HG03457 (cell line): ENCODE measurements at regions not wholly inside any gene's neighbourhood (a gene's known extent, or its start where the extent isn't known, plus 50 kb on each side); places are given as distances from the start of the nearest gene placed in this dataset.

Source experiments
- ATAC-seq: cut with Tn5 transposase; IDR thresholded peaks from one replicate; pipeline ENCODE4 v1.9.1; 2021; ENCODE audit warnings: moderate number of reproducible peaks; ENCODE audit not compliant: unreplicated experiment

DNA sequence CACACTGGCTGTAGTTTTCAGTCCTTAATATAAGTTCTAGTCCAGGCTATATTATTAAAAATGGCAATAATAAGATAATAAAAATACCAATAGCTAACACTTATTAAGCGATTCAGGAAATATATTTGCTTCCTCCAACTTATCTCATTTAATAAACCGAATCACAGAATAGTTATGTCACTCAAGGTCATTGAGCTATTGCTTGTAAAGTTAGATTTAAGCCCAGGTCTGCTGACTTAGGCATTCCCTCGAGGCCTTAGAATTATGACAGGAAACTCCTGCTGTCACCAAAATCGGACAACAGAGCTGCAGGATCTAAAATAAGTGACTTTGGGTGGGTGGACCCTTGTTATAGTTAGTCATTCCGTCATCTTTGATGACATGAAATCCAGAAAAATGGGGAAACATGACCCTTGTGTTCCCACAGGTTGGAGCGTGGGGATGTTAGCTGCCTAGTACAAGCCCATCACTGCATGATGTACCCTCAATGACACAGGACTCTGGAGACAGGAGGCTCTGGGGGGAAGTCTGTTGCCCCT, 181.3 kb upstream of the PHYHIPL start:
- no peak for ATAC-seq

- no peak for ATAC-seq
Measured at GRCh38 chr10:58996063-58996462, 180.4 kb upstream of the PHYHIPL start.

- ATAC-seq, result no peak
Measured at GRCh38 chr10:58996866-58997265, 179.6 kb upstream of the PHYHIPL start.

GRCh38 chr10:58998924-58999713, 177.3 kb upstream of the PHYHIPL start:
- no peak for ATAC-seq

GRCh38 chr10:59000162-59000825, 176.1 kb upstream of the PHYHIPL start:
- ATAC-seq, result no peak

DNA sequence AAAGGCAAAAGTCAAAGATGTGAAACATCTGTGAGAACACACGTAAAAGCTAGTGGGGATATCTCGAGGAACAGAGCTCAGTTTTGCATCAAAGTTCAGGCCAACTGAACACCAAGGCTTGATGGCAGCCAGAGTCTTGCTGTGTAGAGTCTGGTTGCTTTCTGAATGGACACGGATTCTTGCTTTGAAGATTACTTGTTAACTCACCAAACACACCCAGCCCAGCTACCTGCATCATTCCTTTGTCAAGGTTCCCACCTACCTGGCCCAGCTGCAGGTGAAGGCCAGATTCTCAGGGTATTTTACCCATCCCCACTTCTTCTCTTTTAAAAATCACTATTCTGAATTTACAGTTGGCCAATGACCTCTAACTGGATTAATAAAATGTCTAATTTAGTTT, 174.4 kb upstream of the PHYHIPL start:
- ATAC-seq, result no peak

DNA sequence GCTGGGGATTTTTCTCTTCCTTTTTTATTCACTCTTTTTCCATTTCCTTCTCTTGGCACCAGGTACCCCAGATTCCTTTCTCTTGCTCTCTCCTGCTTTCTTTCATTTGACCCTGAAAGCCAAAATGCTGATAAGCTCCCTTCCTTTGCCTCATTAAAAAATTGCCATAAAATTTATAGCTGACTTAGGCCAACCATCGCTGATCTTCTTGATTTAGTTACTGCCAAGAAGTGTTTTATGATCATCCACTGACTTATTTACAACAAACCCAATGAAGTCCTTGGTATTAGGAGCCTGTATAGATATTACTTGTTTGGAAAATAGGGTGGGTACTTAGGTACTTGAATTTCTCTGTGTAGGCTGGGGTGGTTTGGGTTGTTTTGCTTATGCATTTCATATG, 173.2 kb upstream of the PHYHIPL start:
- no peak for ATAC-seq

GRCh38 chr10:59004392-59004791, 172.1 kb upstream of the PHYHIPL start:
- ATAC-seq, result no peak

- ATAC-seq, result peak; percentile 55
Measured at GRCh38 chr10:59006511-59007306, 169.7 kb upstream of the PHYHIPL start.

DNA sequence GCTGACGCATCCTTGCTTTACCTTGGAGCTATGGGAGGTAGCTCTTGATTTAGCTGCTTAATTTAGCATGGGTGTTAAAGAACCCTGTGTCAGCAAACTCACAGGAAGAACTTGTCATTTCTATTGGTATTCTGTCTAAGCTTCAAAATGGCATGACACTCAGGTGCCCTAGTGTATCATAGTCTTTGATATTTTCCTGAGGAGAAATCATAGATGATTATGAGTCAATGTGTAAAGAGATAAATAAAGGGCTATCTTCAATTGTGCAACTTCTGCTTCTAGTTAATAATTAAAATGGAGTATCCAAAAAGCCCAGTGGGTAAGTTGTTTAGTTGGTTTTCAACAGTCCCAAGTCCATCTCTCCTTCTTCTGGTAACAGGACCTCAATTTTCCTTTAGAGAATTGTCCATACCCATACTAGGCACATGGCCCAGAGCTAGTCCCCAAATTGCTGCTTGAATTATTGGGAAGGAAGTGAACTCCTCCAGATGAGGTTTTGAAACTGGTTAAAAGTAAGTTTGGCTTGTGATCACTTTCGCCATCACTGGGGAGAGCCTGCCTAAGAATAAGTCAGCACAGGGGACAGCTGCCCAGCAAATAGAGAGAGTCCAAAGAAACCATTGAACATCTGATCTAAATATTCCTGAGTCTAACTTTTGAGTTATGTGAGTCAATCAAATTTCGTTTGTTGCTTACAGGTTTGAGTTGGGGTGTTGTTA, 169.0 kb upstream of the PHYHIPL start:
- no peak for ATAC-seq

DNA sequence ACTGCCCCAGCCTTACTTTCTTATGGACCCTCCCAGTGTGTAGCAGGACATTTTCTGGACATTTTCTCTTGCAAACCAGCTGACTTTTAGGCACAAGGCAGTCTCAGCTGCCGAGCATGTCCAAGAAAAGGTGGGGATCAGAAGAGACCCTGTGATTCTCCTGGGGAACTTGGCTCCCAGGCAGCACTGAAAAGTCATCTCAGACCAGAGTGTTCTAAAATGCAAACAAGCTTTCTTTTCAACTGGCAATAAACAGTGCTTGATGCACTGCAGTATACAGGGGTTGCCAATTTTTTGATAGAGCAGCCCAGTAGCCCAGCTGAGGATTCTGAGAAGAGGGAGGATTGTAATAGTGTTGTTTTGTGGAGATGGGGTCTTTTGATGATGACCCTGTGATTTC, 168.0 kb upstream of the PHYHIPL start:
- ATAC-seq, result no peak

DNA sequence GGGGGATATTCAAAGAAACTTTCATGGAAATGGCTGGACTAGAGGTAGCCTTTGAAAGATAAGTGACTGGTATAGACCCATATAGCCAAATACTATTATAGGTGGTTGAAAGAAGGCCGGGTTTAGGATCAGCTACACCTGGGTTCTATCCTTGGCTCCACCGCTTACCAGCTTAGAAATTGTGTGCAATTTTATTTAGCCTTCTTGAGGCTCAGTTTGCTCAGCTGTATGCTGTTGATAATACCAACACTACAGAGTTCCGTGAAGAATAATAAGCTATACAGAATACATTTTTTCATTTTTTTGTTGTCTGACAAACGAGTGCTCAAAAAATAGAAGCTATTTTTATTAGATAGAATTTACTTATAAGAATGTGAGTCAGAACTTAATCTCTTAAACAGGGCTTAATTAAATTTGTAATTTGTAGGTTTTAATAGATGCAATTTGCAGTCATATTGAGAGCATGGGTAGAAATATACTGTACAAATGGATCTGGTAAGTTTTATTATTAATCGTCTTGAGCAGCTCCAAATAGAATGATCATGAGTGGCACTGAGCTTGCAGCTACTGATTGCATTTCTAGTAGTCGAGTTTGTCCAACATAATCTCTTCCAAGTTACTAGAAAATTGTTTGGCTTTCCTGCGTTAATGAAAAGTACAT, 164.3 kb upstream of the PHYHIPL start:
- ATAC-seq, result no peak

DNA sequence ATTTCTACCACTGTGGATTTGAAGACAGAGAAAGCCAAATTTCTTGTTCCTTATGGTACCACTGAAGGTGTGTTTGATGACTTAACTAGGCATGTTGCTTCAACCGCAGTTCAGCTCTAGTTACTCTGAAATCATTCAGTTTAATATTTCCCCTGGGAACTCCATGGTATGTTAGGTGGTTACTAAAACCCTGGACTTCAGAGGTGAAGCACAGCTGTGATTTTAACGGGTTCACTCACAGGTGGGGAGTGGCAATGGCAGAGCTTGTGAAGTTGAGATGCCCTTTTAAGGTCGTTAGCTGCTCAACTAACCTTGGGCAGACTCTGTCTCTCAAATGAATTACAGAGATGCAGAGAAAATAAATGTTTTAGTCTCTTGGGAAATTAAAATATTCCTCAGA, 163.6 kb upstream of the PHYHIPL start:
- ATAC-seq, result no peak

DNA sequence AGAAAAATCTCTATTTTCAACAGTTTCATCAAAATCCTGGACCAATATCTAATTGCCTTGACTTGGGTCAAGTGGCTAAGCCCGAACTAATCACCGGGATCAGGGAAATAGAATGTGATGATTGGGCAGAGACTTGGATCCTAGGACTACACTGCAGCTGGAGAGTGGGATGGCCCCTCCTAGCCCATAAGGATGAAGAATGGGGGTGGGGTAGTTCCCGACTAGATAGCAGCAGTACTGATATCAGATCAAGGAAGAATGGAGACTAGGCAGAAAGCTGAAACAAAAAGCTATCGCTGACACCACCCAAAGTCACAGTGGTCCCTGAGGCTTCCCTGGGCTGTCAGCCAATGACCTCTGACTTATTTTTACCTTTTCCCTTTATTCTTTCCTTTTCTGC, 160.4 kb upstream of the PHYHIPL start:
- no peak for ATAC-seq

- ATAC-seq, result no peak
Measured at GRCh38 chr10:59018977-59019376, 157.5 kb upstream of the PHYHIPL start.

DNA sequence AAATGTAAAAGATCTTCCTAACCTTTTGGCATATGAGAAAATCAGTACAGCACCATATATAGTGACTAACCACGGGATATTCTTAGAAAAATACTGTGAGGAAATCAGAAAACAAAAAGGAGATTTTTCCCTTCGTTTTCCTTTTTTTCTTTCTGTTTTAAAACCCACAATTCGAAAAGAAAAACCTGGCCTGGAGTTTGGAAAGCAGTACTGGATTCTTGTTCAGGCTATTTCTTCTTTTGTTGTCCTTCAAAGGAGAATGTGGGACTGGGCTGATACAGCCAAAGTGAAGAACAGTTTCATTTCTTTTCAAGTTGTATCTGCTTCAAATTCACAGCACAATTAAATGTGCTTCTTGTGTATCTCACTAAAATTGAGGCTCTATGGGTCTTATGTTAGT, 156.8 kb upstream of the PHYHIPL start:
- ATAC-seq, result no peak

GRCh38 chr10:59020502-59020901, 155.9 kb upstream of the PHYHIPL start:
- no peak for ATAC-seq

- ATAC-seq, result no peak
Measured at GRCh38 chr10:59025981-59026765, 150.3 kb upstream of the PHYHIPL start.

DNA sequence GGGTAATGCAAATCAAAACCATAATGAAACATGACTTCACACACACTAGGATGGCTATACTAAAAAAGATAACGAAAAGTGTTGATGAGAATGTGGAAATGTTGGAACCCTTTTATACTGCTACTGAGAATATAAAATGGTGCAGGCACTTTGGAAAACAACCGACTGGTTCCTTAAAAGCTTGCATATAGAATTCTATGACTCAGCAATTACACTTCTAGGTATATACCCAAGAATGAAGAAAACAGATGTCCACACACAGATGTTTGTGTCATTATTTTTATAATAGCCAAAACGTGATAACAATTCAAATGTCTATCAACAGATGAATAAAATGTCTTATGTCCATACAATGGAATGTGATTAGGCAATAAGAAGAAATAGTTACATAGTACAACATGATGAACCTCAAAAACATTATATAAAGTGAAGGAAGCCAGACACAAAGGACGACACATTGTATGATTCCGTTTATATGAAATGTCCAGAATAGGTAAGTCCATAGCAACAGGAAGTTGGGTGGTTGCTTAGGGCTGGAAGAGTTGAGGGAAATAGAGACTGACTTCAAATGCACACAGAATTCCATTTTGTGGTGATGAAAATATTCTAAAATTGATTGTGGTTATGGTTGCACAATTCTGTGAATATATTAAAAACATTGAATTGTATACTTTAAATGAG, 148.3 kb upstream of the PHYHIPL start:
- no peak for ATAC-seq
